Fibroblast of pulmonary artery (primary cell): ENCODE measurements at regions not wholly inside any gene's neighbourhood (a gene's known extent, or its start where the extent isn't known, plus 50 kb on each side); places are given as distances from the start of the nearest gene placed in this dataset.
"Not testable (repeated sequence)": the region's sequence is repeated elsewhere in the genome, so short reads cannot be mapped to it uniquely, and the experiment has no call there.

Experiments used
- DNase-seq: peaks from one replicate; pipeline ENCODE4 v3.0.0-alpha.2; 2010; ENCODE audit warnings: low read depth
- H3K4me3 ChIP-seq: replicated peaks from 2 replicates; pipeline ENCODE4 v1.5.1; 2011; ENCODE audit warnings: low read depth, mild to moderate bottlenecking, control low read depth, low read length, moderate library complexity
- TF ChIP-seq, protein P1 (sequence below): IDR thresholded peaks from 2 replicates; pipeline ENCODE4 v1.5.1; 2011; ENCODE audit warnings: mild to moderate bottlenecking, control low read depth, low read length, inconsistent platforms; ENCODE audit errors: missing control alignments

DNA sequence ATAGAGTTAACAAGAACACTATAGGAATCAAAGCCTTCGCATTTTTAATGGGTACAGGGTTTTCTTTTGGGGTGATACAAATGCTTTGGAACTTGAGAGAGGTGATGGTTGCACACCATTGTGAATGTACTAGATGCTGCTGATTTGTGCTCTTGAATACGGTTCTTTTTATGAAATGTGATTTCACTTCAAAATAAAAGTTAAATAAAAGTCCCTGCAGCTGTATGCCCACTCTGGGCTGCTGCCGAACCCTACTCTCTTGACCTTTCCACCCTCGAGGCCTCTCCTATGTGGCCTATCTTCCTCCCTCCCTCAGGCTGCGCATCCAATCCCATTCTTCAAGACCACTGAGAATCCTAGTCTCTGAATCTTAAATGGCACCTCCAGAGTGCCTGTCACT lies 168.5 kb upstream of the AJAP1 start:
- no peak for DNase-seq

DNA sequence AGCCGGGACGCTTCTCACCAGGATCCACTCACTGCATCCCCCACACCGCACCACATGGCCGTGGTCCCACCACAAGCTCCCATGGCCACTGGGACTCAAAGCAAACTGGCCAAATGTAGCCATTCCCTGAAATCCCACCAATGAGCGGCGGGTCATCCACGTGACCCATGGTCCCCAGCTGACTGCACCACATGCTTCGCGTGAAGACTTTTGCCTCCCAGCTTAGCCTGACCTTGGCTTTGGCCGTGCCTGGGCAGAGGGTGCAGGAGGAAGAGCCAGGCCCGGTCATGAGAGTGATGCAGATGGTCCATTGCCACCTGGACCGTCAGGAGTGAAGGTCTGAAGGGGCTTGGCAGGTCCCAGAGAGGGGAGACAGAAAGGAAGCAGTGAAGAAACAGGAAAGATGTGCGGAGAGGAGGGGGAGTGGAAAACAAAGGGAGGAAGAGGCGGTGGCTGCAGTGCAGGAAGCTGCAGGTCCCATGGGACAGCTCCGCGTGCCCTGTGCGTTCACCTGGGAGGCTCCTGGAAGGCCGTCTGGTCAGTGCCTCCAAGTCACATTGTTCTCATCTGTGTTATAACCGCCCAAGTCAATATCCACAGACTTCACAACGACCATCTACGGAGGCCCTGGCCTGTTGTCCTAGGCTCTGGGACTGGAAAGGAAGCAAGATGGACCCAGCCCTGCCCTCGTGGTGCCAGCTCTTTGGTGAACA lies 167.8 kb upstream of the AJAP1 start:
- DNase-seq, result no peak
- no peak overlapping the region for H3K4me3 ChIP-seq
- TF ChIP-seq, protein P1, sequence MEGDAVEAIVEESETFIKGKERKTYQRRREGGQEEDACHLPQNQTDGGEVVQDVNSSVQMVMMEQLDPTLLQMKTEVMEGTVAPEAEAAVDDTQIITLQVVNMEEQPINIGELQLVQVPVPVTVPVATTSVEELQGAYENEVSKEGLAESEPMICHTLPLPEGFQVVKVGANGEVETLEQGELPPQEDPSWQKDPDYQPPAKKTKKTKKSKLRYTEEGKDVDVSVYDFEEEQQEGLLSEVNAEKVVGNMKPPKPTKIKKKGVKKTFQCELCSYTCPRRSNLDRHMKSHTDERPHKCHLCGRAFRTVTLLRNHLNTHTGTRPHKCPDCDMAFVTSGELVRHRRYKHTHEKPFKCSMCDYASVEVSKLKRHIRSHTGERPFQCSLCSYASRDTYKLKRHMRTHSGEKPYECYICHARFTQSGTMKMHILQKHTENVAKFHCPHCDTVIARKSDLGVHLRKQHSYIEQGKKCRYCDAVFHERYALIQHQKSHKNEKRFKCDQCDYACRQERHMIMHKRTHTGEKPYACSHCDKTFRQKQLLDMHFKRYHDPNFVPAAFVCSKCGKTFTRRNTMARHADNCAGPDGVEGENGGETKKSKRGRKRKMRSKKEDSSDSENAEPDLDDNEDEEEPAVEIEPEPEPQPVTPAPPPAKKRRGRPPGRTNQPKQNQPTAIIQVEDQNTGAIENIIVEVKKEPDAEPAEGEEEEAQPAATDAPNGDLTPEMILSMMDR, result no peak

More for the DNA sequence above, 168.5 kb upstream of the AJAP1 start:
- no peak overlapping the region for H3K4me3 ChIP-seq
- TF ChIP-seq, protein P1, result no peak

DNA sequence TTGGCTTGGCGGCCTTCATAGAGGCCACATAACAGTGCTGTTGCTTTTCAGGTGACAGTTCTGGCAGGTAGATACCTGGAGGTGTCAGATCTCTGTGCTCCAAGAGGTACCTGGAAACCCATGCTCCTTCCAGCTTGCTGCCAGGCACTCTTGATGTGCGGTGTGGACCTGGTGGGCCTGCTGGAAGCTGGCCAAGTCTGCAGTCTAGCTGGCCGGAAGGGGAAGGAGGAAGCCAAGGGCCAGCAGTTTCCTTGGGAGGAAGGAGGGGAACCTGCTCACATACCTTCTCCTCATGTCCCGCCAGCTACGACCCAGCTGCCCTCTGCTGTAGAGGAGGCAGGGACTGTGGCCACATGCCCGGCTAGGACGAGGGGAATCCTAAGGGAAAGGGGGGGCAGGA lies 166.4 kb upstream of the AJAP1 start:
- no peak for DNase-seq
- H3K4me3 ChIP-seq, result no peak overlapping the region
- TF ChIP-seq, protein P1, result no peak

DNA sequence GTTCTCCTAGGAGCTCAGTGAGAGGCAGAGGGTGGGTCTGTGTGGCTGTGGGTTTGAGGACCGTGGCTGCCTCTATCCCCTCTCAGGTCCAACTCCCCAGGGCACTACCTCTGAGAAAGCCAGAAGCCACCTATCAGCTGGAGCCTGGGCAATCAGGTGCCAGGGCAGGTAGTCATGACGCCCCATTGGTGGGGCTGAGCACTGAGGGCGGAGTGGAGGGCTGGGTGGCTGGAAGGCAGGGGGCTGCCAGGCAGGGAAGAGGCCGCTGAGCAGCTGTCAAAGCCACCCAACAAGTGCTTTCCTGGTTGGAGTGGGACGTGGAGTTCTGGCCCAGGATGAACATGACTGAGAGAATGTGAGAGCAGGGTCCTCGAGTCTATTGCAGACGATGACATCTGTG lies 164.9 kb upstream of the AJAP1 start:
- H3K4me3 ChIP-seq, result no peak overlapping the region
- TF ChIP-seq, protein P1, result no peak
- DNase-seq, result no peak

DNA sequence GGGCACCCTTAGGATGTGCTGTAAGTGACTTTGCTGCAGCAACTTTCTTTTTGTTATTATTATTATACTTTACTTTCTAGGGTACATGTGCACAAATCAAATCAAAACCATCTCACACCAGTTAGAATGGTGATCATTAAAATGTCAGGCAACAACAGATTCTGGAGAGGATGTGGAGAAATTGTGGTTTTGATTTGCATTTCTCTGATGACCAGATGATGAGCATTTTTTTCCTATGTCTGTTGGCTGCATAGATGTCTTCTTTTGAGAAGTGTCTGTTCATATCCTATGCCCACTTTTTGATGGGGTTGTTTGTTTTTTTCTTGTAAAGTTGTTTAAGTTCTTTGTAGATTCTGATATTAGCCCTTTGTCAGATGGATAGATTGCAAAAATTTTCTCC lies 164.4 kb upstream of the AJAP1 start:
- H3K4me3 ChIP-seq, DNase-seq: not testable (repeated sequence)

DNA sequence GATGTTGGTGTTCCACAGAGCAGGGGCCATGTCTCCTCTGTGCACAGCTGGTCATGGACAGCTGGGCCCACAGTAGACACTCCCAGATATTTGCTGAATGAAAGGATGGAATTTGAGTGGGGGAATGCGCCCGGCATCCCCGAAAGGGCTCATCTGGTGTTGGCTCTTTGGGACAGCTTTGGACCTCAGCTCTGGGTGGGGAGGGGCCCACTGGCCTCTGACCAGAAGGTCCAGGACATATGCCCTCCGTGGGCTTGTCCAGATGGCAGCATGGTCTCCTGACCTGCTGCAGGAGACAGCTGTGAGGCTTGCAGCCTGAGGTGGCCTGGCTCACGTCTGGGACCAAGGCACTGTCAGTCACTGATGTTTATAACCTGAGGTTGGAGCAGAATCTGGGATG lies 160.4 kb upstream of the AJAP1 start:
- no peak for DNase-seq
- H3K4me3 ChIP-seq, result no peak overlapping the region
- TF ChIP-seq, protein P1, result no peak

DNA sequence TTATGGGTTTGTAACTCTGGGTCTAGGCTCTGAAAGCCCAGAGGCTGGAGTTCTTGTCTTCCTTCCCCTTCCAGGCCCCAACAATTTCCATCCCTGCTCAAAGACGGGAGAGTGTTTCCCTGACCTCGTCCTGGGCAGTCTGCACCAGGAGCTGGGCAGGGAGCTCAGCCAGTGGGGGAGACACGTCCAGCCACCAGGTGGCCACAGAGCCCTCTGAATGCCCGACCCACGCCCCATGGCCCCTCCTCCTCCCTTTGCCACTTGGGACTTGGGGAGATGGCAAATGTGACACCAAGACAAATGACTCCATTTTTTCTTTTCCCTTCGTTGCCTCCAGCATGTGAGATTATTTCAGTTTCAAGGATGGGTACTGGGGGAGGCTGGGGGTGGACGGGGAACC lies 159.9 kb upstream of the AJAP1 start:
- no peak overlapping the region for H3K4me3 ChIP-seq
- TF ChIP-seq, protein P1, result no peak
- DNase-seq, result no peak
